GM12878 (cell line): ENCODE measurements at regions not wholly inside any gene's neighbourhood (a gene's known extent, or its start where the extent isn't known, plus 50 kb on each side); places are given as distances from the start of the nearest gene placed in this dataset.

ENCODE experiments used
- ATAC-seq: fragments of 200-7000 bp; cut with Tn5 transposase; 3 replicates; pipeline ENCODE4 v1.9.1; 2020; ENCODE audit warnings: mild to moderate bottlenecking, moderate library complexity
- BruUV-seq: library from RNA; stranded (reverse); fragments of 400-500 nt; replicated peaks from 2 replicates; lab custom pipeline; 2021; lab: Mats Ljungman, UMichigan
- CTCF ChIA-PET: fragments of 300-600 bp; sonication (Branson Sonifier 250); formaldehyde crosslinking; extraction: SDS; loops from one replicate; lab custom pipeline; 2021; ENCODE audit warnings: inconsistent platforms; lab: Yijun Ruan, JAX
- POLR2A ChIA-PET: fragments of 350-600 bp; formaldehyde crosslinking; extraction: SDS; loops from one replicate; lab custom pipeline; 2021; ENCODE audit warnings: inconsistent platforms; lab: Charles Lee
- RAD21 ChIA-PET: fragments of 300-600 bp; sonication (Branson Sonifier 250); formaldehyde crosslinking; loops from one replicate; lab custom pipeline; 2023; ENCODE audit warnings: antibody characterized with exemption; ENCODE audit not compliant: unreplicated experiment; lab: Charles Lee
- SMC1A ChIA-PET: fragments of 300-600 bp; sonication (Branson Sonifier 250); formaldehyde crosslinking; loops from one replicate; lab custom pipeline; 2023; ENCODE audit not compliant: unreplicated experiment, uncharacterized antibody; lab: Charles Lee
- DNase-seq: peaks from one replicate; pipeline ENCODE4 v3.0.0-alpha.2; 2011; ENCODE audit warnings: low read depth, low spot score
- FAIRE-seq: peaks from 3 replicates; lab custom pipeline; 2011; peaks lifted over from hg19 to GRCh38; lab: Jason Lieb, UNC
- H2AFZ ChIP-seq: 2 replicates; pipeline ENCODE4 v1.6.0; 2011; ENCODE audit warnings: low read depth, low read length, control low read depth; ENCODE audit not compliant: control insufficient read depth
- H3K27ac ChIP-seq: 2 replicates; pipeline ENCODE4 v1.5.1; 2011; ENCODE audit warnings: control low read depth; ENCODE audit not compliant: control insufficient read depth, insufficient read depth
- H3K27me3 ChIP-seq, 2 experiments: replicated peaks in 1 of 2; 2 replicates each; pipeline versions ENCODE4 v1.6.0 to v1.6.1; 2011; ENCODE audit warnings: low read length in 1 of 2; ENCODE audit not compliant: control insufficient read depth in 2 of 2, insufficient read depth in 2 of 2
- H3K36me3 ChIP-seq, 2 experiments: 2 replicates each; pipeline ENCODE4 v1.5.1; 2011; ENCODE audit warnings: low read length in 1 of 2; ENCODE audit not compliant: control insufficient read depth in 2 of 2, insufficient read depth in 2 of 2
- H3K4me1 ChIP-seq: 2 replicates; pipeline ENCODE4 v1.6.1; 2011; ENCODE audit warnings: mild to moderate bottlenecking, low read length, moderate library complexity, mixed read lengths; ENCODE audit not compliant: control insufficient read depth, insufficient read depth
- H3K4me2 ChIP-seq: 2 replicates; pipeline ENCODE4 v1.6.0; 2011; ENCODE audit warnings: control low read depth; ENCODE audit not compliant: control insufficient read depth, insufficient read depth
- H3K4me3 ChIP-seq: fragments of 200-600 bp; sonication (generic); 2 replicates; pipeline ENCODE4 v1.5.1; 2016
- H3K79me2 ChIP-seq: 2 replicates; pipeline ENCODE4 v1.6.0; 2011; ENCODE audit warnings: low read length; ENCODE audit not compliant: control insufficient read depth, insufficient read depth
- H3K9ac ChIP-seq: 2 replicates; pipeline ENCODE4 v1.8.0; 2011; ENCODE audit warnings: low read length, control low read depth, mixed read lengths; ENCODE audit not compliant: control insufficient read depth, insufficient read depth
- H3K9me3 ChIP-seq: replicated peaks from 3 replicates; pipeline ENCODE4 v1.5.1; 2011; ENCODE audit warnings: mild to moderate bottlenecking, low read length; ENCODE audit not compliant: control insufficient read depth, insufficient read depth
- H4K20me1 ChIP-seq: 2 replicates; pipeline ENCODE4 v1.6.0; 2011; ENCODE audit not compliant: control insufficient read depth, insufficient read depth
- ETV6 ChIP-seq, 2 experiments: fragments of 450-650 bp in 1 of 2; IDR thresholded peaks in 1 of 2; conservative IDR thresholded peaks in 1 of 2; 2 replicates each; pipeline ENCODE4 v1.6.1; 2014; ENCODE audit warnings: antibody characterized with exemption in 1 of 2, borderline replicate concordance in 1 of 2, low read depth in 1 of 2, mild to moderate bottlenecking in 1 of 2, moderate library complexity in 1 of 2
- HCFC1 ChIP-seq: fragments of 150-350 bp; IDR thresholded peaks from 2 replicates; pipeline ENCODE4 v1.6.1; 2014; ENCODE audit warnings: low read length
- IKZF1 ChIP-seq: fragments of 450-650 bp; conservative IDR thresholded peaks from 2 replicates; pipeline ENCODE4 v1.6.1; 2017; ENCODE audit warnings: antibody characterized with exemption, mild to moderate bottlenecking
- PBX3 ChIP-seq: IDR thresholded peaks from 2 replicates; pipeline ENCODE4 v1.6.1; 2011; ENCODE audit warnings: mild to moderate bottlenecking, low read depth, low read length, moderate library complexity; ENCODE audit not compliant: insufficient replicate concordance
- RELB ChIP-seq: fragments of 450-650 bp; IDR thresholded peaks from 2 replicates; pipeline ENCODE4 v1.6.1; 2017; ENCODE audit warnings: low read depth, mild to moderate bottlenecking, moderate library complexity
- REST ChIP-seq: IDR thresholded peaks from 2 replicates; pipeline ENCODE4 v1.6.1; 2012; ENCODE audit warnings: mild to moderate bottlenecking, low read depth, low read length
- TBL1XR1 ChIP-seq: IDR thresholded peaks from 2 replicates; pipeline ENCODE4 v1.6.1; 2012; ENCODE audit warnings: low read depth, low read length, improper control_type of control experiment
- ZNF274 ChIP-seq: IDR thresholded peaks from one replicate; pipeline ENCODE4 v1.8.0; 2011; ENCODE audit not compliant: insufficient read length, insufficient read depth
- WGBS: methylation state at CpG from one replicate; pipeline ENCODE4 v1.1.6; 2016; ENCODE audit warnings: low lambda C conversion rate; ENCODE audit not compliant: insufficient replicate concordance, insufficient coverage; ENCODE audit errors: missing lambda C conversion rate; 5-methylcytosine and 5-hydroxymethylcytosine counted together
- in situ Hi-C: fragments of 300-500 bp; cut with MboI; formaldehyde crosslinking; loops from 9 replicates; pipeline ENCODE4 v1.14.3; 2018; ENCODE audit warnings: mixed read lengths
- intact Hi-C: fragments of 100-400 bp; cut with micrococcal nuclease; formaldehyde crosslinking; loops from one replicate; pipeline ENCODE4 v1.14.2; 2022; ENCODE audit not compliant: unreplicated experiment

- TF ChIP-seq RELB: no peak
- TF ChIP-seq ZNF274: no peak
- TF ChIP-seq TBL1XR1: no peak
- no peak for TF ChIP-seq ETV6 (conservative IDR thresholded peaks at IDR 0.05 in 1 of 2, IDR thresholded peaks at IDR 0.05 in 1 of 2; ENCODE audit: borderline replicate concordance in 1 of 2, low read depth in 1 of 2)
Observed at GRCh38 chr20:51880188-51880587, 77.9 kb upstream of the SALL4 start (continued).

- TF ChIP-seq PBX3 (no peak), IKZF1 (no peak), TBL1XR1 (no peak), HCFC1 (no peak), REST (no peak)
- FAIRE-seq (no peak), DNase-seq (no peak), ATAC-seq (no peak)
- H3K9ac ChIP-seq: no peak overlapping the region
- POLR2A ChIA-PET: no interaction called here
- RAD21 ChIA-PET: no interaction called here
- no peak overlapping the region for H3K4me2 ChIP-seq
- H3K27me3 ChIP-seq: no peaks in the 10 kb centered on the region
- no TSS peak for BruUV-seq
- no peaks in the 10 kb centered on the region for H3K4me1 ChIP-seq
- in situ Hi-C loops: no loop called here
- intact Hi-C loops: no loop called here
- no peak overlapping the region for H3K27ac ChIP-seq
- no peaks in the 10 kb centered on the region for H4K20me1 ChIP-seq
- H2AFZ ChIP-seq: no peak overlapping the region
- no peaks in the 10 kb centered on the region for H3K9me3 ChIP-seq
- WGBS: 23% methylated on average over 8 of the region's 8 CpGs
- no peaks in the 10 kb centered on the region for H3K79me2 ChIP-seq
- H3K4me3 ChIP-seq: no peak overlapping the region
- CTCF ChIA-PET: no interaction called here
- H3K36me3 ChIP-seq: no peaks in the 10 kb centered on the region
- SMC1A ChIA-PET: no interaction called here
Observed at GRCh38 chr20:51876313-51876940, 74.1 kb upstream of the SALL4 start.
